A549 (cell line): ENCODE measurements at regions not wholly inside any gene's neighbourhood (a gene's known extent, or its start where the extent isn't known, plus 50 kb on each side); places are given as distances from the start of the nearest gene placed in this dataset.

Experiments
- ATAC-seq, 2 experiments: fragments of 200-7000 bp in 1 of 2; fragments of >200 bp in 1 of 2; cut with Nextera tagmentation in 1 of 2; cut with Tn5 transposase in 1 of 2; 3 replicates each; pipeline versions ENCODE4 v1.8.0 to v1.9.1; 2018 to 2020; ENCODE audit warnings: mild to moderate bottlenecking in 1 of 2, moderate library complexity in 1 of 2
- CTCF ChIA-PET: fragments of 300-600 bp; sonication (Branson Sonifier 250); formaldehyde crosslinking; extraction: SDS; loops from one replicate; lab custom pipeline; 2021; ENCODE audit warnings: antibody characterized with exemption, inconsistent platforms; lab: Yijun Ruan, JAX
- POLR2A ChIA-PET: fragments of 350-600 bp; formaldehyde crosslinking; extraction: SDS; loops from one replicate; lab custom pipeline; 2021; ENCODE audit warnings: antibody characterized with exemption, inconsistent platforms; lab: Yijun Ruan, JAX
- DNase-seq, 2 experiments: peaks; one replicate each; pipeline versions ENCODE4 v3.0.0 to v3.0.0-alpha.2; 2011 to 2016; ENCODE audit warnings: low read depth in 1 of 2, low spot score in 1 of 2
- FAIRE-seq: peaks from 2 replicates; lab custom pipeline; 2011; peaks lifted over from hg19 to GRCh38; lab: Jason Lieb, UNC
- H3K27ac ChIP-seq, 2 experiments: fragments of >200 bp; sonication (Bioruptor Twin); formaldehyde crosslinking; 3 replicates each; pipeline ENCODE4 v1.5.1; 2016 to 2017
- H3K4me1 ChIP-seq: fragments of >200 bp; sonication (Bioruptor Twin); formaldehyde crosslinking; 3 replicates; pipeline ENCODE4 v1.6.1; 2016
- H3K4me2 ChIP-seq: fragments of >200 bp; sonication (Bioruptor Twin); formaldehyde crosslinking; 3 replicates; pipeline ENCODE4 v1.6.1; 2016
- H3K4me3 ChIP-seq: fragments of >200 bp; sonication (Bioruptor Twin); formaldehyde crosslinking; 3 replicates; pipeline ENCODE4 v1.5.1; 2016
- H3K9me3 ChIP-seq: fragments of >200 bp; sonication (Bioruptor Twin); formaldehyde crosslinking; 3 replicates; pipeline ENCODE4 v1.6.1; 2016
- ATOH8 ChIP-seq: fragments of 250-450 bp; sonication (Bioruptor Pico); IDR thresholded peaks from 2 replicates; pipeline ENCODE4 v1.5.0; 2020; ENCODE audit warnings: low read depth, mild to moderate bottlenecking, moderate library complexity
- BHLHE40 ChIP-seq: IDR thresholded peaks from 2 replicates; pipeline ENCODE4 v1.6.1; 2012; ENCODE audit warnings: low read depth, low read length, inconsistent platforms
- CEBPB ChIP-seq, 2 experiments: fragments of >200 bp in 1 of 2; sonication (Bioruptor Twin) in 1 of 2; formaldehyde crosslinking in 1 of 2; IDR thresholded peaks; 2 replicates each; pipeline ENCODE4 v1.6.1; 2012 to 2016
- CHD2 ChIP-seq: fragments of 150-350 bp; IDR thresholded peaks from 2 replicates; pipeline ENCODE4 v1.6.1; 2014; ENCODE audit warnings: low read length; ENCODE audit not compliant: partially characterized antibody
- CHD4 ChIP-seq: fragments of 200-600 bp; sonication (generic); IDR thresholded peaks from 2 replicates; pipeline ENCODE4 v1.6.1; 2016; ENCODE audit warnings: antibody characterized with exemption, mild to moderate bottlenecking, borderline replicate concordance
- CTCF ChIP-seq: fragments of >200 bp; sonication (Bioruptor Twin); formaldehyde crosslinking; IDR thresholded peaks from 3 replicates; pipeline ENCODE4 v1.5.1; 2016
- EHF ChIP-seq: fragments of 250-450 bp; sonication (Bioruptor Pico); IDR thresholded peaks from 2 replicates; pipeline ENCODE4 v1.5.0; 2020; ENCODE audit warnings: mild to moderate bottlenecking
- FOXS1 ChIP-seq: fragments of 250-450 bp; sonication (Bioruptor Pico); IDR thresholded peaks from 2 replicates; pipeline ENCODE4 v1.5.0; 2020; ENCODE audit warnings: mild to moderate bottlenecking, moderate library complexity
- HMGXB4 ChIP-seq: fragments of 250-450 bp; sonication (Bioruptor Pico); IDR thresholded peaks from 2 replicates; pipeline ENCODE4 v1.5.0; 2021; ENCODE audit warnings: mild to moderate bottlenecking, moderate library complexity, borderline replicate concordance
- HOXB5 ChIP-seq: fragments of 250-450 bp; sonication (Bioruptor Pico); IDR thresholded peaks from 2 replicates; pipeline ENCODE4 v1.5.0; 2020; ENCODE audit warnings: mild to moderate bottlenecking, moderate library complexity
- KDM1A ChIP-seq: fragments of 200-600 bp; sonication (generic); IDR thresholded peaks from 2 replicates; pipeline ENCODE4 v1.6.1; 2016; ENCODE audit warnings: low read depth, mild to moderate bottlenecking
- KDM5A ChIP-seq: fragments of 200-600 bp; sonication (generic); IDR thresholded peaks from 2 replicates; pipeline ENCODE4 v1.6.1; 2016; ENCODE audit warnings: antibody characterized with exemption, mild to moderate bottlenecking
- NR3C1 ChIP-seq: fragments of >200 bp; sonication (Bioruptor Twin); formaldehyde crosslinking; IDR thresholded peaks from 3 replicates; pipeline ENCODE4 v1.6.1; 2017
- POLR2A ChIP-seq: IDR thresholded peaks from 2 replicates; pipeline ENCODE4 v1.6.1; 2012; ENCODE audit warnings: mild to moderate bottlenecking, low read length
- RARB ChIP-seq: fragments of 250-450 bp; sonication (Bioruptor Pico); IDR thresholded peaks from 2 replicates; pipeline ENCODE4 v1.8.0; 2021; ENCODE audit warnings: mild to moderate bottlenecking, moderate library complexity
- REST ChIP-seq: fragments of 200-600 bp; sonication (generic); IDR thresholded peaks from 2 replicates; pipeline ENCODE4 v1.6.1; 2016; ENCODE audit warnings: antibody characterized with exemption, mild to moderate bottlenecking, moderate library complexity
- RFX5 ChIP-seq: fragments of 450-650 bp; IDR thresholded peaks from 2 replicates; pipeline ENCODE4 v1.7.1; 2014; ENCODE audit warnings: antibody characterized with exemption, mild to moderate bottlenecking, moderate library complexity
- RNF2 ChIP-seq: fragments of 200-600 bp; sonication (generic); IDR thresholded peaks from 2 replicates; pipeline ENCODE4 v1.6.1; 2016; ENCODE audit warnings: low read depth, mild to moderate bottlenecking, antibody characterized with exemption, moderate library complexity, borderline replicate concordance
- SMC3 ChIP-seq: fragments of >200 bp; sonication (Bioruptor Twin); formaldehyde crosslinking; IDR thresholded peaks from 3 replicates; pipeline ENCODE4 v1.6.1; 2018; ENCODE audit warnings: inconsistent platforms
- SREBF2 ChIP-seq: fragments of 450-650 bp; IDR thresholded peaks from 2 replicates; pipeline ENCODE4 v1.6.1; 2014; ENCODE audit warnings: mild to moderate bottlenecking, moderate library complexity
- TFCP2L1 ChIP-seq: fragments of 250-450 bp; sonication (Bioruptor Pico); IDR thresholded peaks from 2 replicates; pipeline ENCODE4 v1.5.0; 2021; ENCODE audit warnings: mild to moderate bottlenecking
- ZC3H11A ChIP-seq: fragments of 450-650 bp; IDR thresholded peaks from 2 replicates; pipeline ENCODE4 v1.6.1; 2014; ENCODE audit warnings: antibody characterized with exemption, mild to moderate bottlenecking
- ZNF302 ChIP-seq: fragments of 250-450 bp; sonication (Bioruptor Pico); IDR thresholded peaks from 2 replicates; pipeline ENCODE4 v1.9.0; 2021; ENCODE audit warnings: inconsistent platforms, mild to moderate bottlenecking, moderate library complexity
- ZSCAN20 ChIP-seq: fragments of 250-450 bp; sonication (Bioruptor Pico); IDR thresholded peaks from 2 replicates; pipeline ENCODE4 v1.8.0; 2022; ENCODE audit warnings: mild to moderate bottlenecking, moderate library complexity
- WGBS: methylation state at CpG from one replicate; pipeline ENCODE4 v1.1.6; 2017; ENCODE audit errors: missing lambda C conversion rate; 5-methylcytosine and 5-hydroxymethylcytosine counted together
- TF ChIP-seq, protein P1 (sequence below): fragments of >200 bp; sonication (Bioruptor Twin); formaldehyde crosslinking; IDR thresholded peaks from 2 replicates; pipeline ENCODE4 v1.6.1; 2016
- TF ChIP-seq, protein P2 (sequence below): IDR thresholded peaks from 2 replicates; pipeline ENCODE4 v1.6.1; 2012

- DNase-seq, result no peak
- Histone ChIP-seq H3K4me1 (peaks cover 9% of the 10 kb centered on the region; the same call in 2 of the 3 replicates), H3K9me3 (no peaks in the 10 kb centered on the region), H3K27ac (no peak overlapping the region), H3K4me3 (no peak overlapping the region), H3K4me2 (no peak overlapping the region)
- FAIRE-seq, result no peak
- WGBS, result 92% methylated on average over 6 of the region's 6 CpGs
- no peak for ATAC-seq
- CTCF ChIA-PET, result interaction anchor here (0.6 to 1.8 kb wide), 3 partner anchors 10 to 1262 kb away, joined by 3 to 6 read pairs (median 5); no protein-coding TSS in a partner anchor
- POLR2A ChIA-PET, result no interaction called here
- TF ChIP-seq EHF (CRISPR knock-in tag) (no peak), CHD4 (no peak), NR3C1 (no peak), ZC3H11A (no peak), ATOH8 (CRISPR knock-in tag) (no peak), TFCP2L1 (no peak), KDM1A (no peak), RNF2 (no peak), RARB (CRISPR knock-in tag) (no peak), SREBF2 (no peak), HOXB5 (CRISPR knock-in tag) (no peak), ZSCAN20 (CRISPR knock-in tag) (no peak), HMGXB4 (CRISPR knock-in tag) (no peak)
- TF ChIP-seq, protein P1, sequence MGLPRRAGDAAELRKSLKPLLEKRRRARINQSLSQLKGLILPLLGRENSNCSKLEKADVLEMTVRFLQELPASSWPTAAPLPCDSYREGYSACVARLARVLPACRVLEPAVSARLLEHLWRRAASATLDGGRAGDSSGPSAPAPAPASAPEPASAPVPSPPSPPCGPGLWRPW, result no peak
Measured at GRCh38 chr10:29730969-29731368, 96.2 kb upstream of the SVIL start.

- ATAC-seq (no peak), DNase-seq (no peak), FAIRE-seq (no peak)
- WGBS, result 64% methylated on average over 5 of the region's 5 CpGs
- TF ChIP-seq SMC3 (no peak), CEBPB (IDR thresholded peaks at IDR 0.05) (no peak), RFX5 (no peak), KDM1A (no peak), CHD2 (no peak)
- Histone ChIP-seq H3K4me1 (peaks cover 9% of the 10 kb centered on the region; the same call in 2 of the 3 replicates), H3K4me2 (no peak overlapping the region), H3K4me3 (no peak overlapping the region), H3K9me3 (no peaks in the 10 kb centered on the region), H3K27ac (no peak overlapping the region)
- CTCF ChIA-PET, result interaction anchor here (0.6 to 1.8 kb wide), 3 partner anchors 10 to 1262 kb away, joined by 3 to 6 read pairs (median 5); no protein-coding TSS in a partner anchor
- POLR2A ChIA-PET, result no interaction called here
Measured at GRCh38 chr10:29730458-29730857, 95.7 kb upstream of the SVIL start.

DNA sequence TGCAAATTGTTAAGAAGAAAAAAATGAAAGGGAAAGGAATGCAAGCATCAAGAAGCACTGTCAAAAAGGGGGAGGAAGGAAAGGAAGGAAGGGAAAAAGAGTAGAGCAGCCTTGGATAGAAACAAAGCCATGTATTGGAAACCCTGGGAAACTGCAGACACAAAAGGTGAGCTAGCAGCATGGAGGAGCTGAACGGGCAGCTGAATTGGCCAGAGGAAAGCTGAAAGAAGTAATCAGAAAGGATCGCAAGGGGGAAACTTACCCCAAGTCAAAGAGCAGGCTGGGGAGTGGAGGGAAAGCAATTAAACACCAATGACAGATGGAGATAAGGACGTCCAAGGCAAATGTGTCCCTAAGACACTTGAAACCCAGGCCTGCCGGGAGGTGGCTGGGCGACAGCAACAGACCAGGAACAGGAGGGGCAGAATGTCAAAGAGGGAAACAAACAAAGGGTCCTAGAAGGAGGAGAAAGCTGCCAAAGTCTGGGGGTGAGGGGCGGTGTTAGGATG, 93.8 kb upstream of the SVIL start:
- FAIRE-seq (no peak), DNase-seq (no peak), ATAC-seq (no peak)
- POLR2A ChIA-PET, result no interaction called here
- H3K9me3 ChIP-seq, result no peaks in the 10 kb centered on the region
- no peak overlapping the region for H3K4me2 ChIP-seq
- H3K4me1 ChIP-seq, result no peaks in the 10 kb centered on the region
- no peak overlapping the region for H3K27ac ChIP-seq
- CTCF ChIA-PET, result interaction anchor here (0.7 to 1.7 kb wide), 6 partner anchors 9 to 132 kb away, joined by 3 to 4 read pairs (median 3); no protein-coding TSS in a partner anchor
- 77% methylated on average over 6 of the region's 6 CpGs for whole genome bisulfite sequencing
- H3K4me3 ChIP-seq, result no peak overlapping the region
- no peak for TF ChIP-seq HOXB5 (CRISPR knock-in tag)
- TF ChIP-seq, protein P2, sequence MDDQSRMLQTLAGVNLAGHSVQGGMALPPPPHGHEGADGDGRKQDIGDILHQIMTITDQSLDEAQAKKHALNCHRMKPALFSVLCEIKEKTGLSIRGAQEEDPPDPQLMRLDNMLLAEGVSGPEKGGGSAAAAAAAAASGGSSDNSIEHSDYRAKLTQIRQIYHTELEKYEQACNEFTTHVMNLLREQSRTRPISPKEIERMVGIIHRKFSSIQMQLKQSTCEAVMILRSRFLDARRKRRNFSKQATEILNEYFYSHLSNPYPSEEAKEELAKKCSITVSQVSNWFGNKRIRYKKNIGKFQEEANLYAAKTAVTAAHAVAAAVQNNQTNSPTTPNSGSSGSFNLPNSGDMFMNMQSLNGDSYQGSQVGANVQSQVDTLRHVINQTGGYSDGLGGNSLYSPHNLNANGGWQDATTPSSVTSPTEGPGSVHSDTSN, result no peak
- no peak for TF ChIP-seq POLR2A
- TF ChIP-seq BHLHE40, result no peak
- TF ChIP-seq CTCF, result no peak
- no peak for TF ChIP-seq KDM5A
- TF ChIP-seq SREBF2, result no peak
- no peak for TF ChIP-seq ZC3H11A
- no peak for TF ChIP-seq REST
- TF ChIP-seq ZNF302 (CRISPR knock-in tag), result no peak
- TF ChIP-seq FOXS1 (CRISPR knock-in tag), result no peak
- TF ChIP-seq RARB (CRISPR knock-in tag), result no peak
